COLO668 (cell line): ENCODE measurements at regions not wholly inside any gene's neighbourhood (a gene's known extent, or its start where the extent isn't known, plus 50 kb on each side); places are given as distances from the start of the nearest gene placed in this dataset.

Experiments
- DNase-seq: peaks from one replicate; lab custom pipeline; 2025; ENCODE audit not compliant: unreplicated experiment; lab: John Stamatoyannopoulos, UW

DNA sequence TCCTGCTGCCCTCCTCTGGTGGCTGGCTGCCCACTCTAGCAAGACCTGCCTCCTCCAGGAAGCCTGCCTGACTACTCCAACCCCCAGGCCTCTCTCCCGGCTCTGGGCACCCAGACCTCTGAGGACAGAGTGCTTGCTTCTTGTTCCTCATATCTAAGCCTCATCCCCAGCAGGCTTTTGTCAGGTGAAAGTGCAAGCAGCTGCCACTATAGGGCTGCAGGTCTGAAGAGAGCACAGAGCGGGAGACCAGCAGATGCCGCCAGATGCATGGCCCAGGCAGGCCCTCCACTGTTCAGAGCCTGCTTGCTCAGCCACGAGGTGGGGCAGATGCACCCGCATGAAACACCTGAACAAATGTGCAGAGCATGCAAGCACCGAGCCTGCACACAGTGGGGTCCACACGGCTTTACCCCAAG, 73.0 kb downstream of the SERPINA3 start:
- DNase-seq: peak; percentile 18

DNA sequence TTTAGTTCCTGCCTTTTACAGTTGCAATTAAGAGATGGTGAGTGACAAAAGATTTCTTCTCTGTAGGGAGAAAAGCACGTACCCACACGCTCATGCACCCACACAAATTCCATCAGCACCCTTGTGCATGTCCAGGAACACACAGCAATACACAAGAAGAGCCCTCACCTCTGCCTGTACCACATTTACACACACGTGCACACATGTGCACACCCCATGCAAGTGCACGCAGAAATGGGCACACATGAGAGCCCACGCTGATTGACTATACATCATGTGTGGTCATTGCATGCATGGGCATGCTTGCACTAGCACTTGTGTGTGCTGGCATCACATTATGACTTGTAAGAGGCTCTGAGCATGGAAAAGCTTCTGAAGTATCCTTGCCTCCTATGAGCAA, 70.5 kb downstream of the SERPINA3 start:
- no peak for DNase-seq

DNA sequence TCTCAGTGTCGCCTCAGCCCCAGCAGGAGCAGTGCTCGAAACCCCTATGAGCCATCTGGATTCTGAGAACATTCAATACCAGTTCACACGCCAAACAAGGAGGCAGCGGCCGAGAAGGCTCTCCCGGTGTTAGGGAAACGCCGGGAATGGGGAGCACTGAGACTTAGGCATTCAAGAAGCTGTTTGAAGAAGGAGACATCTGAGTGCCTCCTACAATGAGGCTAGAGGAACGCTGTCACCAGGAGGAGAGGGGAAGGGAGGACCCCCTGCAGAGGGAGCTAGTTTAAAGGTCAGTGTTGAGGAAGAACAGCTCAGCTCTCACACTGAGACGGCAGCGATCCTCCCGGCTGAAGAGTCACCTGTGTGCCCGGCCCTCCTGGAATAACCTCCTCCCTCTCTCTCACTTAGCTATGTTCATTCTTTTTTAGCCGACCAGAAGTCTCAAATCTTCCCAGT, 69.9 kb downstream of the SERPINA3 start:
- no peak for DNase-seq

DNA sequence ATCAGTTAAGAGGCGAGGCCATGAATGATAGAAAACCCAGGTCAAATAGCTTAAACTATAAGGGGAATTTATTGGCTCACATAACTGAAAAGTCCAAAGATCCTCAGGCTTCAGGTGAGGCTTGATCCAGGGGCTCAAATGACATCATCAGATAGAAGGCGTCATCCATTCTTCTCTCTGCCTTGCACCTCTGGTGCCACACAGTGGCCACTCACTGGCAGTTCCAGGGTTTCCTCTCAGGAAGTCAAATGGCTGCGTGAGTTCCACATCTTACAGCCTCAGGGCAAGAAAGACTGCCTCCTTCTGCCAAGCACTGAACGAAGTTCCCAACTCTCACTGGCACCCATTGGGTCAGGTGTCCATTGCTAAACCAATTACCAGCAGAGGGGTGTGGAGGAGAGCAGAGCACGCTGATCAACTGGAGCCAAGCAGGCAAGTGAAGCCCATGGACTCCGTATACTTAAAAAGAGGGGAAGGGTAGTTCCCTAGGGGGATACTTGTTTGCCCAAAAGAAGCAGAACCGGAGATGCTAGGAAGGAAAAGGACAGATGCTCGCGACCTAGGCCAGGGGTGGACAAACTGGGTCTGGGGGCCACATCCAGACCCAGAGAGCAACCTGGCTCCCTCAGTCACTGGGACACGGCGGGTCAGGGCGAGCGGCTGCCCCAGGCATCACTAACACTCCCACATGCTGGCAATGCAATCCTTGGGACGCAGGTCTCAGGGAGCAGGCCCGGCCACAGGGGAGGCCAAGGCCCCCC, 69.3 kb downstream of the SERPINA3 start:
- DNase-seq: no peak

DNA sequence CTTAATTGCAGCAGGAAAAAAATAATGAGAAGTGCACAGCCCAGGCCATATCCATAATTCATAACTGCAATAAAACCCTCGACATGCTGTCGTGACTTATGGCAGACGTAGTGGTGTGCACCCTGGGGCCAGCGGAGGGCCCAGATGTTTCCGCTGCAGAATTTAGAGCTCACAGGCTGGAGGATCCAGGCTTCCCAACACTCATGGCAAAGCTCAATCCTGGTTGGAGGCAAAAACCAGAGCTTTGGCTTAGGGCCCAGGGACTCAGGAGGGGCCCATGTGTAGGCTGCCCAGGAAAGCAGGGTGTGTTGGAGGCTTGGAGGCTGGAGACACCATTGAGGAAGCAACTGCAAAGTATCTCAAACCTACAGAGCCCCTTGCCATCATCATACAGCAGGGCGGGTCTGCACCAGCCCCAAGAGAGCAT, 68.7 kb downstream of the SERPINA3 start:
- DNase-seq: no peak

DNA sequence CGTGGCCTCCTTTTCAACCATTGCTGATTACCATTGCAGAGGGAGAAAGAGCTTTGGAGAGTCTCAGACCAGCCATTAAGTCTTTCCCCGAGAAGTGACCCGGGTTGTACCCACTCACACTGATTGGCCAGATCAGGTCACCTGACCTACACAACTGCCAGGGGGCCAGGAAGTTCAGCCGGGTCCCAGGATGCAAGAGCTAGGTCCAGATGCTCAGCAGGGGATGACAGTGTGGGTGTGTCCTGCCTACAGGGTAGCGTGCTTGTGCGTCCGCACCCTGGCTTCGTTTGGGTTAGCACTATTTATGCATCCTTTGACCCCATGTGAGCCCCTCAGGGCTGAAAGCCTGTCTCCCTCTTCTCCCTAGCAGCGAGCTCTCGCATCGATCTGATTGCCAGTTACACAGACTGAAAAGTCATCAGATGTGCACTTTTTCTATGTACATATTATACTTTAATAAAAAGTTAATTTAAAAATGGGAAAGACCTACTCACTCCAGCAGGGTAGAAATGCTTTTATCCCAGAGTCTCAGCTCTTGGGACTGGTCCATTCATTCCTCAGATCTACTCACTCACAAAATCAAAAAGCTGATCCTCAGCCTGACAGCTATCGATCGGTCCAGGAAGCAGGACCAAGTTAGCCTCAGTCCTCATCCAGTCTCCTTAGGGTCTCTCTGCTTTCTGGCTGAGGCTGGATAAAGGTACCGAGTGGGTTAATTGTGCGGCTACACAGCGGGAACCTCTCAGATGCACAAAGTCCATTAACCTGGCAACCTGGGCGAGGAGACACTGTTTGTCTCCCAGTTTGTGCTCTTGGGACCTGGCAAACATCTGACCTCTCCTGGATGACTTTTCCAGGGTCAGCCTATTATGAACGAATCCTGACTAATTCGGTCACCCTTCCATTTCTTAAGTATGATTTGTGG, 68.0 kb downstream of the SERPINA3 start:
- DNase-seq: no peak

DNA sequence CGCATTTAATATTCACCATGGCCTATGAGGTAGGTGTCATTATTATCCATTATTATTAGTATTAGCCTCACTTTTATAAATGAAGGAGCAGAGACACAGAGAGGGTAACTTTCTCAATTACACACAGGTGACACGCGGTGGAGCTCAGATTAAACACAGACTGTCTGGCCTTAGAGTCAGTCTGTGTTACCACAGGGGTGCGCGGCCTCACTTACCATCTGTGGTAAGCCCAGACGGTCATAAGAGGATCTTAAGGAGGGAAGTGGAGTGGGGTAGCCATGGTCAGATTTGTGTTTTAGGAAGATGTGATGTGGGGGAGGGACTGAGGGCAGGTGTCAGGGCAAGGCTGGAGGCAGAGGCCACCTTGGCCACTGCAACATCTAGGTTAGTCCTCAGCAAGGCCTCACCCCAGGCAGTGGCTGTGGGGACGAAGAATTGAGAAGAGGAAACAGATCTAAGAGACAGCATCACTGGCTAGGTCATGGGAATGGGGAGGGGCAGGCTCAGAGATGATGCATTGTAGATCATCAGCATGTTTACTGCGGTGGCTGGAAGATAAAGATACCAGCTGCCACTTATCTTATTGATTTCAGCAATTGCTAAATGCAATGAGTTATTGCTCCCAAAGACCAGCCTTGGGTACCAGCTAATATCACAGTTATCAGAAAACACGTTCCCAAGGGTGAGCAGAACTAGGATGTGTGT, 67.1 kb downstream of the SERPINA3 start:
- DNase-seq: no peak

DNA sequence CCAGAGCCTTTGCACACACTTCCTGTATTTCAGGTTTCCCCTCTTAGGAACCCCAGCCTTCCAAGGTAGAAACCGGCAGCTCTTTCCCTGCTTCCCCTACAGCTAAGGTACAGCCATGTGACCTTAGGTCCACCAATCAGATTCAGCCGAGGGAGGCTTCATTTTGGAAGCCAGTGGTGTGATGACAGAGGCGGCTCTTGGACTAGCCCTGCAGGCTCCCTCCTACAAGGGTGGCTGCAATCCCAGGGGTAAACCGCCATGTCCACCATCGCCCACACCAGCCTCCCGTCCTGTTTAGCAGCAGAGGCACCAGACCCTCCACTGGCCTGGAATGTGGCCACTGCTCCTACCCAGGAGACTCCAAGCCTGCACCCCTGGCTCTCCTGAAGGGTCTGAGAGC, 65.6 kb downstream of the SERPINA3 start:
- DNase-seq: no peak

DNA sequence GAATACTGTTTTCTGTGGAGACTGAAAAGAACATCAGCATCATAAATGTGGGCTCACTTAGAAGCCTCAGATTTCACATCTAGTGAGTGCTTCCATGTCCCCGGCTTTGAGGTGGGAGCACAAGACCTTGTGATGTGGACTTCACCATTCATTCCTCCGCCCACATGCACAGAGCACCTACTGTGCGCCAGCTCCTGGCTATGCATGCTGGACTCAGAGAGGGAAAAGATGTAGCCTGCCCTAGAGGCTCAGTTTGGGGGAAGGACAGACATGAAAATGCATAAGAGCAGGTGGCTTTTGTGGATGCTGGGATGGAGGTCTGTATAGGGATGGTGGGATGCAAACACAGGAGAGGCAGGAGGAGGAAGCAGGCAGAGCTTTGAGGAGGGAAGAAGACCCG, 65.0 kb downstream of the SERPINA3 start:
- no peak for DNase-seq

DNA sequence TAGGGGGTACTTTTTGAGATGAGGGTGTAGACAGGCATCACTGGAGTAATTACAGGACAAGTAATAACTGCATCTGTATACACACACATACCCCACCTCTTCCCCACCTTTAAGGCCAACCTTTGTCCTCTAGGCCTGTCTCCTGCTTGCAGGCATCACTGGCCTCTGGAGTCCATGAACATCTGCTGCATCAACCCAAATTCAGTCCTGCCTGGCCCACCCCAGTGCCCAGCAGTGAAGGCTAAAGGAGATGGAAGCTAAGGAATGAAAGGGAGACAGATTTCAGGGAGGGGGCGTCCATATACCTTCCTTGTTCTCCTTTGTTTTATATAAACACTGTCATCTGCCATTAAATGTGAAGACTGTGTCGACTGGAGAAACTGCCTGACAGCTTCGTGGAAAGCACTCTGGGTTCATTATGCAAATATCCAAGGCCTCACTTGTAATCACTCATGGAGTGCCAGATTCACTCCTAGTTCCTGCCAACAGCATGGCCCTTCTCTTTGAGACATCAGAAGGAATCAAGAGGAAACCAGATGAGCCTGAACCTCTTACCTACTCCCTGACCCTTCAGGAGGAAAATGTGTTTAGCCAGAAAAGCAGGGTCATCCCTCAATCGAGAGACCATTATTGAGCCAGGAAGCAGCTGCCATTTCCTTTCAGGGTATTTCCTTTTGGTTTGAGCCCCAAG, 64.4 kb downstream of the SERPINA3 start:
- no peak for DNase-seq

DNA sequence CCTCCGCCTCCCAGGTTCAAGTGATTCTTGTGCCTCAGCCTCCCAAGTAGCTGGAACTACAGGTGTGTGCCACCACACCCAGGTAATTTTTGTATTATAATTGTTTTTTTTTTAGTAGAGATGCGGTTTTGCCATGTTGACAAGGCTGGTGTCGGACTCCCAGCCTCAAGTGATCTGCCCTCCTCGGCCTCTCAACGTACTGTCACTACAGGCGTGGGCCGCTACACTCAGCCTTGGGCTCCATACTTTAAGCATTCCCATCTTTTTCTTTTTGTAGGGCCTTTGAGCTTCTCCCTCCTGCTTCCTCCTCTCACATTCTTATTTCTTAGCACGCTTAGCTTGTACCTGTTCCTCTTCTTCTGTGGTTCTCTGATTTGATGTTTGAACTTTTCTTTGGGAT, 62.8 kb downstream of the SERPINA3 start:
- no peak for DNase-seq

DNA sequence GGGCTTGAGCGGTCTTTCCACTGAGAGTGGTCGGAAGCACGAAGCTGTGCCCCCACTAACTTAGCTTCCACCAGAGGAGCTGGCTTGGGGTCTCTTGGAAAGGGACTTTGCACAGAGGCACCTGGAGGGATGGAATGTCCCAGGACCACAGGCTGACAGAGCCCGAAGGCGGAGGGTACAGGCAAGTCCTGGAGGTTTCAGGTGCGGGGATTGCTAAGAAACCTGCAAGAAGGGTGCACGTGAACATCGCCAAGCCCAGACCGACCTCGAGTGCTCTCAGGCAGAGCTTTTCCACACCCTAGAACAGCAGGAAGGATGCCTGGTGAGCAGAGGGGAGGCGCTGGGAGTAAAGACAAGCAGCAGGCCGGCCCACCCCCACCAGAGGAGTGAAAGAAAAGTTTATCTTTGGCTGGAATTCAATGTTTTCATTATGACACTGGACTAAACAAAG, 61.6 kb downstream of the SERPINA3 start:
- no peak for DNase-seq
